ENCODE measurements at regions not wholly inside any gene's neighbourhood (a gene's known extent, or its start where the extent isn't known, plus 50 kb on each side); places are given as distances from the start of the nearest gene placed in this dataset.
"Not testable (repeated sequence)": the region's sequence is repeated elsewhere in the genome, so short reads cannot be mapped to it uniquely, and the experiment has no call there.

DNA sequence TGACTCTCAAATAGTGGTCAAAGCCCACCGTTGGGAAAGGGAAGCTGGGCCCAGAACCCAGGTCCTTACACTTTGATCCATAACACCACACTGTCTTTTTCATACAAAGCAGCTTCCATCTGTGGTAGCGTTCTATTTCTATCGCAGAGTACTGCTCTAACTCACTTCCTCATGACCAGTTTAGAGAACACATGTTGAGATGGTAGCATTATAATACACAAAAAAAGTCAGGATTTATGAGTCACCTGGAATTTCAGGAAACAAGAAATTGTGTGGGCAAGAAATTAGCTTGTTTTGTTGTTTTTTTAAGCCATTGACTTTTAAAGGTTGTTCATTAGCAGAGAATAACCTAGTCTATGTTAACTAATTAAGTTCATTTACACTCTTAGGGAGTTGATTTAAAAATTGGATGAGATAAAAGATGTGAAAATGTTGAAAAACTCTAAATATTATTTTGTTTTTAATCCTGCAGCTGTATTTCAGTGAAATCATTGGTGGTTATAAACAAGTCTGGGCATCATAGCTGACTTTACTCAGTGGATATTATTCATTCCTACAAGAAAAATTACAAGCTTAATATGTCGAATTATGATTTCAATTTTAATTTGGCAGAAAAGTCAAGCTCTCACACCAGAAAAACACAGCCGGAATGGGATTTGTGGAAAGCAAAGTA is 1011.1 kb upstream of the HS3ST1 start:
- no peaks in the 10 kb centered on the region for H3K36me3 ChIP-seq (ENCODE audit: control insufficient read depth in 2 of 2, insufficient read depth in 1 of 2, low read length in 2 of 2)
- no peak overlapping the region for H3K27ac ChIP-seq (ENCODE audit: extremely low read depth, low read depth, low read length)
- TF ChIP-seq SP3 (tag by site-specific recombination; IDR thresholded peaks at IDR 0.05) = no peak
- POLR2A ChIA-PET = no interaction called here
- CTCF ChIA-PET = interaction anchor here (0.6 kb wide), 1 partner anchor 13 kb away, joined by 3 read pairs; no protein-coding TSS in a partner anchor
- H3K4me1 ChIP-seq (ENCODE audit: control insufficient read depth, insufficient read depth, low read length) = no peaks in the 10 kb centered on the region
- H3K4me3 ChIP-seq (ENCODE audit: low read depth, low read length) = no peak overlapping the region
- no peaks in the 10 kb centered on the region for H3K9me3 ChIP-seq (ENCODE audit: control insufficient read depth, insufficient read depth, low read depth, low read length)

- H3K27ac ChIP-seq (ENCODE audit: extremely low read depth, low read depth, low read length); CTCF ChIA-PET; H3K9me3 ChIP-seq (ENCODE audit: control insufficient read depth, insufficient read depth, low read depth, low read length); H3K36me3 ChIP-seq (ENCODE audit: control insufficient read depth in 2 of 2, insufficient read depth in 1 of 2, low read length in 2 of 2); H3K4me3 ChIP-seq (ENCODE audit: low read depth, low read length); POLR2A ChIA-PET; H3K4me1 ChIP-seq (ENCODE audit: control insufficient read depth, insufficient read depth, low read length): not testable (repeated sequence)
These were observed 1002.6 kb upstream of the HS3ST1 start for GRCh38 chr4:12431259-12431658.

- Histone ChIP-seq H3K36me3 (ENCODE audit: control insufficient read depth in 2 of 2, insufficient read depth in 1 of 2, low read length in 2 of 2) (no peaks in the 10 kb centered on the region), H3K27ac (ENCODE audit: extremely low read depth, low read depth, low read length) (no peak overlapping the region), H3K9me3 (ENCODE audit: control insufficient read depth, insufficient read depth, low read depth, low read length) (no peaks in the 10 kb centered on the region), H3K4me3 (ENCODE audit: low read depth, low read length) (no peak overlapping the region), H3K4me1 (ENCODE audit: control insufficient read depth, insufficient read depth, low read length) (no peaks in the 10 kb centered on the region)
- TF ChIP-seq YY1 (tag by site-specific recombination; IDR thresholded peaks at IDR 0.05) (no peak), REST (tag by site-specific recombination; IDR thresholded peaks at IDR 0.05) (no peak), ZBTB48 (tag by site-specific recombination; IDR thresholded peaks at IDR 0.05) (no peak), HOXD13 (CRISPR knock-in tag; IDR thresholded peaks at IDR 0.05; ENCODE audit: borderline replicate concordance) (no peak), ZNF280C (tag by site-specific recombination; IDR thresholded peaks at IDR 0.05) (no peak), ZNF292 (tag by site-specific recombination; IDR thresholded peaks at IDR 0.05; ENCODE audit: borderline replicate concordance, low read depth) (no peak)
- CTCF ChIA-PET = interaction anchor here (0.6 kb wide), 1 partner anchor 36 kb away, joined by 3 read pairs; no protein-coding TSS in a partner anchor
- POLR2A ChIA-PET = no interaction called here
These were observed 992.7 kb upstream of the HS3ST1 start for GRCh38 chr4:12421364-12421763.

DNA sequence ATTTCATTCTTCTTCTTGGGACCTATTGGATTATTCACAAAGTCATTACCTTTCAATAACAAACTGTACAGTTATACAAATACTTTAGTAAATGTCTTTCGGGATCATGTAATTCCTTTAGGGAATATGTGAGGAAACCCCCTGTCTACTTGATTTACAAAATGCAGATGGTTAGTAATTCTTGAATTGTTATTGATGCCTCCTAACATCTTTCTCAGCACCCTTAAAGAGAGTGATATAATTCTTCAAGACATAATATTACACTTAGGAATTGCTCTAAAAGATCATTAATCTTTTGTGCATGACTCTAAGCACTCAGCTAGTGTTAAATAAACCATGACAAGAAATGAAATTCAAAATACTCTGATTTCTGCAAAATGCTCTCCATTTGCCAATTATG is 988.1 kb upstream of the HS3ST1 start:
- no peak overlapping the region for H3K4me3 ChIP-seq (ENCODE audit: low read depth, low read length)
- no peaks in the 10 kb centered on the region for H3K9me3 ChIP-seq (ENCODE audit: control insufficient read depth, insufficient read depth, low read depth, low read length)
- TF ChIP-seq ZNF335 (tag by site-specific recombination; conservative IDR thresholded peaks at IDR 0.05) = no peak
- TF ChIP-seq, protein P1, sequence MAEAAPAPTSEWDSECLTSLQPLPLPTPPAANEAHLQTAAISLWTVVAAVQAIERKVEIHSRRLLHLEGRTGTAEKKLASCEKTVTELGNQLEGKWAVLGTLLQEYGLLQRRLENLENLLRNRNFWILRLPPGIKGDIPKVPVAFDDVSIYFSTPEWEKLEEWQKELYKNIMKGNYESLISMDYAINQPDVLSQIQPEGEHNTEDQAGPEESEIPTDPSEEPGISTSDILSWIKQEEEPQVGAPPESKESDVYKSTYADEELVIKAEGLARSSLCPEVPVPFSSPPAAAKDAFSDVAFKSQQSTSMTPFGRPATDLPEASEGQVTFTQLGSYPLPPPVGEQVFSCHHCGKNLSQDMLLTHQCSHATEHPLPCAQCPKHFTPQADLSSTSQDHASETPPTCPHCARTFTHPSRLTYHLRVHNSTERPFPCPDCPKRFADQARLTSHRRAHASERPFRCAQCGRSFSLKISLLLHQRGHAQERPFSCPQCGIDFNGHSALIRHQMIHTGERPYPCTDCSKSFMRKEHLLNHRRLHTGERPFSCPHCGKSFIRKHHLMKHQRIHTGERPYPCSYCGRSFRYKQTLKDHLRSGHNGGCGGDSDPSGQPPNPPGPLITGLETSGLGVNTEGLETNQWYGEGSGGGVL (tag by site-specific recombination; IDR thresholded peaks at IDR 0.05) = no peak
- no peak for TF ChIP-seq ZNF664 (tag by site-specific recombination; IDR thresholded peaks at IDR 0.05)
- TF ChIP-seq ZNF704 (tag by site-specific recombination; IDR thresholded peaks at IDR 0.05) = no peak
- H3K27ac ChIP-seq (ENCODE audit: extremely low read depth, low read depth, low read length) = no peak overlapping the region
- ChIA-PET CTCF (no interaction called here), POLR2A (no interaction called here)
- H3K4me1 ChIP-seq (ENCODE audit: control insufficient read depth, insufficient read depth, low read length) = no peaks in the 10 kb centered on the region
- H3K36me3 ChIP-seq (ENCODE audit: control insufficient read depth in 2 of 2, insufficient read depth in 1 of 2, low read length in 2 of 2) = no peaks in the 10 kb centered on the region
